Upper lobe of left lung (tissue), 4 donors: ENCODE measurements at regions not wholly inside any gene's neighbourhood (a gene's known extent, or its start where the extent isn't known, plus 50 kb on each side); places are given as distances from the start of the nearest gene placed in this dataset.

ENCODE experiments used
- CTCF ChIP-seq, 6 experiments: fragments of 450-650 bp in 4 of 6; fragments of 200-600 bp in 2 of 6; sonication (generic) in 2 of 6; IDR thresholded peaks; one replicate each; pipeline ENCODE4 v1.5.1; 2016 to 2019; ENCODE audit warnings: antibody characterized with exemption in 6 of 6
- POLR2AphosphoS5 ChIP-seq, 2 donors: sonication (generic); formaldehyde crosslinking; IDR thresholded peaks; one replicate each; pipeline ENCODE4 v1.5.1; 2017; ENCODE audit warnings: antibody characterized with exemption in 2 of 2

GRCh38 chr4:4677556-4678522, 136.0 kb upstream of the STX18 start:
- TF ChIP-seq POLR2AphosphoS5 (IDR thresholded peaks at IDR 0.05), result no peak
- peak in 1 of 6 experiments; percentile 21 for TF ChIP-seq CTCF (IDR thresholded peaks at IDR 0.05)
